HG03439 (cell line): ENCODE measurements at regions not wholly inside any gene's neighbourhood (a gene's known extent, or its start where the extent isn't known, plus 50 kb on each side); places are given as distances from the start of the nearest gene placed in this dataset.

Source experiments
- ATAC-seq: cut with Tn5 transposase; IDR thresholded peaks from one replicate; pipeline ENCODE4 v1.9.1; 2021; ENCODE audit warnings: mild to moderate bottlenecking, moderate library complexity; ENCODE audit not compliant: unreplicated experiment

DNA sequence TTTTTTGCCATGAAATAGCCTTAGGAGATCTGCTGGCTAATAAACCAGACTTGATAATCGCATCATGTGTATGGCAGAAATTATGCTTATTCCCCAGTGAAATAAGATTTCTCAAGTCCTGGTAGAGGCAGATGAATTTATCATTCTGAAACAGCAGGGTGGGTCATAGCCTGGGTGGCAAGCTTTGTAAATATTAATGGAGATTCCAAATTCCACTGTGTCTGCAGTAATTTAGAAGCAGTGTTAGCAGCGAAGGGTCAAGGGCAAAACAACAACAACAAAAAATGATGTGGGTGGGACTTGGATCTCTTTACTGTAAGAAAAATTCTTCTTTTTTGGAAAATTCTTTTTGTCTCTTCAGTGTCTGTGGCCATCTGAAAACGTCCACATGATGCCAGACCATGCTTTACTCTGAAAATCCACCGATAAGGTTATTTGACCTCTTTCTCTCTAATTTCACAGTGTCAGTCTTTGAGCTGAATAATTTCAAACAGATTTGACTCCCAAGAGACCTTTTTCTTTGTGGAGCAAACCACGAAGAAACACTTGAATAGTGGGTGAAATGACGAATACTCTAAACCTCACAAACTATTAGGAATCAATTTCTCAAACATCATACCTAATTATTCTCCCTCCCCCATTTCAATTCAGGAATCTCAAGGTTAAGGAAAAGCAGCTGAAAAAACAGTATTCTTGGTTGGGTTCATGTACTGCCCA, 106.0 kb upstream of the RPS23 start:
- ATAC-seq, result no peak

- ATAC-seq, result no peak
Measured at GRCh38 chr5:82381591-82381990, 103.4 kb upstream of the RPS23 start.

- ATAC-seq, result no peak
Measured at GRCh38 chr5:82376307-82376706, 98.2 kb upstream of the RPS23 start.

- no peak for ATAC-seq
Measured at GRCh38 chr5:82375488-82376244, 97.5 kb upstream of the RPS23 start.

DNA sequence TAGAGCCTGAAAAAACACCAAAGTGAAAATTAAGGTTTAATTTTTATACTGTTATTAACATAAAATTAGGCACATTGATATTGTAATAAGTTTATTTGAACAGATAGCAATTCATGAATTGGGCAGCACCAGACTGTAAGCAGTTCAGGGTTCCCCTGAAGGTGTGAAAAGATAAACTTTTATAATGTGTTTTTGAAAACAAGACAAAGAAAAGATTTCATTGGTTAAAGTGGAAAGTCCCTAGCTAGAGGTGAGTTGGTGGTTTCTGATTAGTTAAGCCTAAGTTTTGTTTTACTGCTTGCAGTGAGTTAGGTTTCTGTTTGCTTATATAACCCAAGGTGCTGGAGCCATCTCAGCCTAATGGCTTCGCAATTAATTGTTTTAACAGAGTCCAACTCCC, 96.5 kb upstream of the RPS23 start:
- ATAC-seq, result no peak

DNA sequence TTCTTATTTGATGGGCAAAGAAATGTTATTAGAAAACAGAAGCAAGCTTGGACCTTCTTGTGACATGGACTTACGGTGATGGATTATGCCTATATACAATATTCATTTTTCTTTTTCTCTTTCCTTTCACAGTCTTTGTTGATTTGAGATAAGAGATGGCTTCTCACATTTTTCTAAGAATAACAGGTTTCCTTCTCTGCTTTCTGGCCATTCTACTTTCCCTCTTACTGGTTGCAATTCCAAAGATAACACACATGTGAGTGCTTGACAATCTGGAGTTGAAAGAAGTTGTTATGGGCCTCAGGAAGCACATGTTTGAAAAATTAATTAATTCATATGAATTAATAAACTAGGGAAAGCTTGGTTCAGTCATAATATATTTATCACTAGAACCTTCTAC, 89.8 kb upstream of the RPS23 start:
- no peak for ATAC-seq

DNA sequence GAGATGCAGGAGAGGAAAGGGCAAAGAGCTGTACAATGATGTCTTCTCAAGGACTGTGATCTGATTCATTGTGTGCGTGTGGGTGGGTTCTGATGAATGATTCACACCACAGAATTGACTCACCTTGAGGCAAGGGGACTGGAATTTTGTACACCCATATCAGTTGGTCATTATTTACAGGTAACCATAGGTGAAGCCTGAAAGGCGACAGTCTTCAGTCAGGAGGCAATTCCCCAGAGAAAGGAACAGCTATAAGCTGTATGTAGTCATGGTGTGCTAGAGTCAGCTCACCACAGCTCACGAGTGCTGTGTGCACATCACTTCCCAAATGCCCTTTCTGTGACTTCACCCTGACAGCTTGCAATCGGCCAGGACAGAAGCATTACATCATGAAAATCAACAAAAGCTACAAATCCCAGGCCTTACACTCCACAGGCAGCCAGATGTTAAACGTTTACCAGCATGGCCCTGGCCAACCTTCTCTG, 87.6 kb upstream of the RPS23 start:
- no peak for ATAC-seq

DNA sequence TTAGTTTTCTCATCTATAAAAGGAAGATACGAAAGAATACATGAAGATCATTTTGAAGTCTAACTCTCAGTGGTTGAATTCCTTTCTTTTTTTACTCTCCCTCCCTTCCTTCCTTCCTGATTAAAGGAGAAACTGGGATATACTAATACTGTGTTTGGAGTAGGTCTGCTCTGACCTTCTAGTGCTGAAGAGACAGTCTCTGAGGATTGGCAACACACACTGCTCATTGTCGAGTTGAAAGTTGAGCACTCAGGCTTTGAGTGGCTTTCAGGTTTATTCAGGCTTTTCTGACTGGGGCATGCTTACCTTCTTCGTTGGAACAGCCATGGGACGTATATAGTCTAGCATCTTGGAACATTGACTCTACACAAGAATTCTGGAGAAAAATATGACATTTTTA, 86.9 kb upstream of the RPS23 start:
- no peak for ATAC-seq

DNA sequence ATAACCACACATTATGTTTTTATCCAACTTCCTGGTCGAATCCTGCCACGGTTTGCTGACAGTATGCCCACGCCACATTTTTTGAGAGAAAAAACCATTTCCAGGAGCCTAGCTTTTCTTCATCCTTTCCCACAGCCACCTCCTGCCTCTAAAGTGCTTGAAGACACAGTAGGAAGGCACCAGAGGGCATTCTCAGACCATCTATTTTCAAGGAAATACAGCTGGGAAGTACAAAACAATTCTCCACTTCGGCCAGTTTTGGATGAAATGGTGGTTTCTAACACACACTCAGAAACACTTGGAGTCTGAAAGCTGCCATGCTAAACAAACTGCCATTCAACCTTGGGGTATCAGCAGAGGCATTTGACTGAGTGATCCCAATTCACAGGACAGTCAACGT, 86.3 kb upstream of the RPS23 start:
- ATAC-seq, result no peak

DNA sequence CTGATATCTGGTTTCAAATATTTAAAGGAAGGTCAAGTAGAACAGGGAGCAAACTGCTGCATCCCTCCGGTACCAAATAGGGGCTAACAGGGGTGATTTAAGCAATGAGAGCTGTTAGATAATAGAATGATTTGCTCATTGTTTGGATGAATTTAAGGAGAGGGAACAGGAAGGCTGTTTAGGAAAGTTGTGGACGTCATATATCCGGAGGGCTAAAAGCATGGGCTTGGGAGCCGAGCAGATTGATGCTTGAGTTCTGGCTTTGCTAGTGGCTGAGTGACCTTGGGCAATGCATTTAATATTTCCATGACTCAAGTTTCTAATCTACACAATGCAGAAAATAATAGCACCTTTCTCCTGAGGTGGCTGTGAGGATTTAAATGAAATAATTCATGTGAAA, 85.4 kb upstream of the RPS23 start:
- ATAC-seq, result no peak

- ATAC-seq, result no peak
Measured at GRCh38 chr5:82362636-82363035, 84.5 kb upstream of the RPS23 start.

GRCh38 chr5:82360022-82360421, 81.9 kb upstream of the RPS23 start:
- ATAC-seq, result no peak

DNA sequence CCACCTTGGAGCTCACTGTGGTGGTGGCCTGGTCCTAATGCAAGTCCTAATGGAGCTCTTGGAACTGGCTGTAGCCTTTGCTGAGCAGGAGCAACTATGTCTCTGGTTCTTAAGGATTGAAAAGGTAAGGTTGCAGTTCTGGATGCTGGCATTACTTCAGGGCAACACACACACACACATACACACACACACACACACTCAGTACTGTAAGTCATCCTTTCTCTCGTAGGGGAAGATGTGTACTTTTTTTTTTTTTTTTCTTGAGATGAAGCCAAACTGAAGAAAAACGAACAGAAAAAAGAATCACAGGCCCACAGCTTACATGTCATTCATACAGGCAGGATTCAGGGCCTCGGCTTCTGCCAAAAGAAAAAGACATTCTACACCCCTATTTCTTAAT, 81.1 kb upstream of the RPS23 start:
- no peak for ATAC-seq

GRCh38 chr5:82358457-82358856, 80.3 kb upstream of the RPS23 start:
- ATAC-seq, result no peak

DNA sequence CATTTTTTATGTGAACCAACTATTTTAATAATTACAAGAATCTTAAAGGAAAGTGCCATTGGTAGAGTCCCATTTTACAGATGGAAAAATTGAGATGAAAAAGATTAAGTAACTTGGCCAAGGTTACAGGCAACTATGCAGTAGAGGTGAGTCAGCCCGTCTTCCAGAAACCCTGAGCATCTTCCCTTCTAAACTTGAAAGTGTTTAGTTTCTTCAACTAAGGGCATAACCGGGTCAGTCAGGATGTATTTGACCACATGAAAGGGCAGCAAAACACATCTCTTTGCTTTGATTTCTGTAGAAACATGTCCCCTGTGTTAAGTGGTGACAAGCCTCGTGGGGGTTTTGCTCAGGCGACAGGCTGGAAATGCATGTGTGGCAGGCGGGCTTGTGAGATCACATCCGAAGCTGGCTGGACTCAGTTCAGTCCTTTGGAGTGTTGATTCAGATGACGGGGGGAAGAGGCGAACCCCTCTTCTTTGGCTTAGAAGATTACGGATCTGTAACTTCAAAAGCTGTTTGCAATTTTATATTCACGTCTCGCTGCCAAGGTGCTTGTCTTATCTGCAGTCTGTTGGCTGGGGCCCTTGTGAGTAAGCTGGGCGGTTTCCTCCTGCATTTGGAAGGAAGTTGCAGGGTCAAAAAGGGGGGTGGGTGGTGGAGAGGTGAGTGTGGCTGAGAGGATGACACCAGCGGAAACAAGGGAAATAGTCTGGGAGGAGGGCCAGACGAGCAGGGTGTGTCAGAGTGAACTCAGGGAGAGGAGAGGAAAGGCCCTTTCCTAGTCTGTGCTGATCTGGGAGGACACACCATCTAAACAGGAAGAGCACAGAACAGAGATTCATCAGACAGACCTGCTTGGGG, 78.9 kb upstream of the RPS23 start:
- ATAC-seq, result no peak

DNA sequence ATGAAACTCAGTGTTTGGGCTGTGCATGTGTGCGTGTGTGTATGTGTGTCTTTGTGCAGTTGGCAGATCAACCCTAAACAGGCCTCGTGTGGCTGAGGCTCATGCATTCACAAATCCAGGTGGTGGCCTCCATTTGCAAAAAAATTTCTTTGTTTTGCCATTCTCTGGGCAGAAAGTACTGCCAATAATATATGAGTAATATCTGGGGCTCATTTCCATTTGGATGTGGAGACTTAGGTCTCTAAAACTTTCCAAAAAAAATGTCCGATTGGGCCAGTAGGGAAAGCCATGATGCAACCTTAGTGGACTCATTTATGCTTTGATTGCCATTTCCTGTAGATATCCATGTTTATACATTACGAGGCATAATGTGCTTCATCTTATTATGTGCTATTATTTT, 77.9 kb upstream of the RPS23 start:
- ATAC-seq, result no peak

GRCh38 chr5:82355496-82355895, 77.3 kb upstream of the RPS23 start:
- no peak for ATAC-seq

- ATAC-seq, result no peak
Measured at GRCh38 chr5:82355053-82355452, 76.9 kb upstream of the RPS23 start.

- no peak for ATAC-seq
Measured at GRCh38 chr5:82354543-82354942, 76.4 kb upstream of the RPS23 start.

DNA sequence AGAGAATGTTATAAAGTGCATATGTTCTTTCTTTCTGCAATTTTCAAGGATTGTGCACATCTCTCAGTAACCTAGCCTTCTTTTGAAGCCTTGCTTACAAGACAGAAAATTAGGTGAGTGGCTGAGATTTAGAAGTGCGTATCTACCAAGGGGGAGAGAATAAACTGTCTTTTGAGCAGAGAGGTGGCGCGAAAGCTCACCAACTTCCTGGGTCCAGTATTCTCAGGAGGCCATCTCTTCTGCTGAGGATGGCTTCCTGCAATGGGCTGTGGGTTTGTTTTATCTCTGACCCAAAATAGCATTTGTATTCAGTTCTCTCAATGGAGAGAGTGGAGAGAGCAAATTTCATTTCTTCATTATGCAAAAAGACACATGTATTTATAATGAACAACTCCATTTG, 75.4 kb upstream of the RPS23 start:
- ATAC-seq, result no peak

- no peak for ATAC-seq
Measured at GRCh38 chr5:82352146-82352791, 74.1 kb upstream of the RPS23 start.
